DND-41 (cell line): ENCODE measurements at regions not wholly inside any gene's neighbourhood (a gene's known extent, or its start where the extent isn't known, plus 50 kb on each side); places are given as distances from the start of the nearest gene placed in this dataset.

Experiments used
- ATAC-seq: fragments of 200-7000 bp; cut with Tn5 transposase; 3 replicates; pipeline ENCODE4 v1.9.1; 2021; ENCODE audit warnings: low read depth; ENCODE audit not compliant: insufficient read depth
- DNase-seq: peaks from one replicate; pipeline ENCODE4 v3.0.0-alpha.2; 2020
- H2AFZ ChIP-seq: 2 replicates; pipeline ENCODE4 v1.6.0; 2012; ENCODE audit warnings: low read depth, low read length
- H3K27ac ChIP-seq: 2 replicates; pipeline ENCODE4 v1.5.1; 2012; ENCODE audit warnings: low read length, inconsistent platforms
- H3K27me3 ChIP-seq: fragments of 200-600 bp; sonication (generic); 2 replicates; pipeline ENCODE4 v1.6.0; 2012; ENCODE audit warnings: low read length, mild to moderate bottlenecking, inconsistent platforms; ENCODE audit not compliant: insufficient read depth, poor library complexity
- H3K36me3 ChIP-seq: 2 replicates; pipeline ENCODE4 v1.5.1; 2012; ENCODE audit warnings: low read length, inconsistent platforms; ENCODE audit not compliant: insufficient read depth
- H3K4me1 ChIP-seq: 2 replicates; pipeline ENCODE4 v1.5.1; 2012; ENCODE audit warnings: mild to moderate bottlenecking, low read length; ENCODE audit not compliant: insufficient read depth
- H3K4me2 ChIP-seq: 2 replicates; pipeline ENCODE4 v1.6.0; 2012; ENCODE audit warnings: mild to moderate bottlenecking, moderate library complexity, low read length, inconsistent platforms; ENCODE audit not compliant: insufficient read depth
- H3K4me3 ChIP-seq, 2 experiments: fragments of 200-600 bp in 1 of 2; shearing (Covaris generic) in 1 of 2; 2 replicates each; pipeline ENCODE4 v1.5.1; 2012 to 2016; ENCODE audit warnings: inconsistent platforms in 2 of 2, low read length in 2 of 2, mild to moderate bottlenecking in 2 of 2, low read depth in 1 of 2, moderate library complexity in 1 of 2
- H3K79me2 ChIP-seq: 2 replicates; pipeline ENCODE4 v1.6.0; 2012; ENCODE audit warnings: low read length, inconsistent platforms; ENCODE audit not compliant: insufficient read depth
- H3K9ac ChIP-seq: 2 replicates; pipeline ENCODE4 v1.6.0; 2012; ENCODE audit warnings: low read depth, mild to moderate bottlenecking, inconsistent platforms, low read length, moderate library complexity
- H3K9me3 ChIP-seq: 2 replicates; pipeline ENCODE4 v1.5.1; 2012; ENCODE audit warnings: low read length, moderate library complexity, mild to moderate bottlenecking, inconsistent platforms; ENCODE audit not compliant: insufficient read depth, severe bottlenecking
- H4K20me1 ChIP-seq: 2 replicates; pipeline ENCODE4 v1.6.0; 2012; ENCODE audit warnings: low read length; ENCODE audit not compliant: insufficient read depth
- EZH2 ChIP-seq: IDR thresholded peaks from 3 replicates; pipeline ENCODE4 v1.6.1; 2012; ENCODE audit warnings: borderline replicate concordance, low read depth, mild to moderate bottlenecking, moderate library complexity, low read length, inconsistent platforms; ENCODE audit not compliant: severe bottlenecking
- TF ChIP-seq, protein P1 (sequence below): IDR thresholded peaks from 2 replicates; pipeline ENCODE4 v1.5.1; 2012; ENCODE audit warnings: borderline replicate concordance, low read length, moderate library complexity, mild to moderate bottlenecking; ENCODE audit not compliant: poor library complexity, severe bottlenecking; ENCODE audit errors: extremely low read depth

DNA sequence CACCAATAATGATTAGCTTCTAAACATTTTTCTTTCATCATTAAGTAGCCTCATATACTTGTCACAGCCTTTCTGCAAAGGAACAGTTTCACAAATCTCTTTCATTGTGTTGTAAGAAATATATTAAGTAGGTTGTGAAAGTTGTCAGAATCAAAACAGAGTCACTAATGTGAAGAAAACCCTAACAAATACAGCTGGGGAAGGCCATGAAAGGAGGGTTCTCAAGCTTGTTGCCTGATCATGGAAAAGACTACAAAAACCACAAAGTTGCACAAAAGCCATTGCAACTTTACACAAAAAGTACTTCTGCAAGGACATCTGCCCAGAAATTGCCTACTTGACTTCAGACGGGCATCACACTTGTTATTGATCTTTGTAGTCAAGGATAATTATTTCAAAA, 216.1 kb downstream of the ALDH8A1 start:
- Histone ChIP-seq H3K36me3 (no peaks in the 10 kb centered on the region), H3K27ac (no peak overlapping the region), H3K4me1 (no peaks in the 10 kb centered on the region), H3K4me2 (no peak overlapping the region), H3K4me3 (no peak overlapping the region), H3K9ac (no peak overlapping the region), H3K9me3 (no peaks in the 10 kb centered on the region), H3K27me3 (peaks cover 15% of the 10 kb centered on the region), H3K79me2 (no peaks in the 10 kb centered on the region), H4K20me1 (no peaks in the 10 kb centered on the region), H2AFZ (no peak overlapping the region)
- TF ChIP-seq, protein P1, sequence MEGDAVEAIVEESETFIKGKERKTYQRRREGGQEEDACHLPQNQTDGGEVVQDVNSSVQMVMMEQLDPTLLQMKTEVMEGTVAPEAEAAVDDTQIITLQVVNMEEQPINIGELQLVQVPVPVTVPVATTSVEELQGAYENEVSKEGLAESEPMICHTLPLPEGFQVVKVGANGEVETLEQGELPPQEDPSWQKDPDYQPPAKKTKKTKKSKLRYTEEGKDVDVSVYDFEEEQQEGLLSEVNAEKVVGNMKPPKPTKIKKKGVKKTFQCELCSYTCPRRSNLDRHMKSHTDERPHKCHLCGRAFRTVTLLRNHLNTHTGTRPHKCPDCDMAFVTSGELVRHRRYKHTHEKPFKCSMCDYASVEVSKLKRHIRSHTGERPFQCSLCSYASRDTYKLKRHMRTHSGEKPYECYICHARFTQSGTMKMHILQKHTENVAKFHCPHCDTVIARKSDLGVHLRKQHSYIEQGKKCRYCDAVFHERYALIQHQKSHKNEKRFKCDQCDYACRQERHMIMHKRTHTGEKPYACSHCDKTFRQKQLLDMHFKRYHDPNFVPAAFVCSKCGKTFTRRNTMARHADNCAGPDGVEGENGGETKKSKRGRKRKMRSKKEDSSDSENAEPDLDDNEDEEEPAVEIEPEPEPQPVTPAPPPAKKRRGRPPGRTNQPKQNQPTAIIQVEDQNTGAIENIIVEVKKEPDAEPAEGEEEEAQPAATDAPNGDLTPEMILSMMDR: no peak
- no peak for TF ChIP-seq EZH2
- DNase-seq (no peak), ATAC-seq (no peak)

DNA sequence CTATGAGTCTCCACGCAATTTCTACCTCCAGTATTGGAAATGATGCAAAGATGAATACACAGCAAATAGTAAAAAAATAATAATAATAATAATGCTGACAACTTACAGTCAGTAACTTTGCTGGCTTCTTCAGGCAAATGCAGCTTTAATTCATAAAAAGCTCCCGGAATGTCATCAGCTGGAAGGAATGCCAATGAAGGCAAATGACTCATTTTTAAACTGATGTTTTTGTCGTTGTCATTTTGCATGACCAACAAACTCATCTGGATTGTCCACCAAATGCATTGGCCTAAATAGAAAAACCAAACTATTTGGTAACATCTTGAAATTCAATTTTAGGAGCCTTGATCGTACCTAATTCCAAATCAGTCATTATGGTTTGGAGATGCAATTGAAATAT, 217.1 kb downstream of the ALDH8A1 start:
- no peak for TF ChIP-seq EZH2
- H3K9ac ChIP-seq: no peak overlapping the region

DNA sequence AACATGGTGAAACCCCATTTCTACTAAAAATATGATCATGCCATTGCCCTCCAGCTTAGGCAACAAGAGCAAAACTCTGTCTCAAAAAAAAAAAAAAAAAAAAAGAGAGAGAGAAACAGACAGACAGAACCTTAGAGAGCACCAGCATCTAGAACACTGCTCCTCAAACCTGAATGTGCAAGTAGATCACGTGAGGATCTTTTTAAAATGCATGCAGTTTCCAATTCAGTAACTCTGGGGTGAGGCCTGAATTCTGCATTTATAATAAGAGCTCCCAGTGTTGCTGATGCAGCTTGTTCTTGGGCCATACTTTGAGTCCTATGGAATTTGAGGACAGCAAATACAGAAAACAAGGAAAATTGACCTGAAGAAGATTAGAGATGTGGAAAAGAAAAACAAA, 218.3 kb downstream of the ALDH8A1 start:
- Histone ChIP-seq H2AFZ (no peak overlapping the region), H3K4me1 (no peaks in the 10 kb centered on the region), H4K20me1 (no peaks in the 10 kb centered on the region), H3K79me2 (no peaks in the 10 kb centered on the region), H3K9me3 (no peaks in the 10 kb centered on the region), H3K9ac (no peak overlapping the region), H3K4me2 (no peak overlapping the region), H3K4me3 (no peak overlapping the region), H3K27ac (no peak overlapping the region), H3K36me3 (no peaks in the 10 kb centered on the region), H3K27me3 (peaks cover 11% of the 10 kb centered on the region)
- ATAC-seq (no peak), DNase-seq (no peak)
- no peak for TF ChIP-seq EZH2
- TF ChIP-seq, protein P1: no peak

More for the DNA sequence above, 217.1 kb downstream of the ALDH8A1 start:
- ATAC-seq: no peak
- DNase-seq: no peak
- Histone ChIP-seq H3K9me3 (no peaks in the 10 kb centered on the region), H3K27ac (no peak overlapping the region), H3K79me2 (no peaks in the 10 kb centered on the region), H3K4me3 (no peak overlapping the region), H3K36me3 (no peaks in the 10 kb centered on the region), H3K4me1 (no peaks in the 10 kb centered on the region), H2AFZ (no peak overlapping the region), H3K27me3 (peaks cover 11% of the 10 kb centered on the region), H4K20me1 (no peaks in the 10 kb centered on the region), H3K4me2 (no peak overlapping the region)

DNA sequence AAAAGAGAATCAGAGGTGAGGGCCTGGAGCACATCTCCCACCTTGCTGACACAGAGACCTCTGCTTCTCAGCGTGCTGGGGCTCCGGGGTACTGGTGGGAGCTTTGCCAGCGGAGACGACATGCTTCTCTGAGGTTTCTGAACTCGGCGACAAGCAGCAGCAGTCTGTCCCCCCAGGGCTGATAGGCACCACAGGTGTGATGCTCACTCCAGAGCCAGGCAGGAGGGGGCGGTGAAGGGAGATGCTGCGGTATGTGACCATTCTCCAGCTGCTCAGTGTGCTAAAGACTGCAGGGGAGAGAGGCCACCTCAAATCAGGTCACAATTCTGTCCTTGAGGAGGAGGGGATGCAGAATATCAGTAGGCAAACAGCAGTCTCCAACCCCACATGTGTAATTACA, 219.9 kb downstream of the ALDH8A1 start:
- no peaks in the 10 kb centered on the region for H3K36me3 ChIP-seq
- no peaks in the 10 kb centered on the region for H4K20me1 ChIP-seq
- DNase-seq (no peak), ATAC-seq (no peak)
- no peak overlapping the region for H3K27ac ChIP-seq
- H3K4me2 ChIP-seq: no peak overlapping the region
- H3K4me3 ChIP-seq: no peak overlapping the region
- H3K9ac ChIP-seq: no peak overlapping the region
- no peaks in the 10 kb centered on the region for H3K79me2 ChIP-seq
- H2AFZ ChIP-seq: no peak overlapping the region
- no peaks in the 10 kb centered on the region for H3K9me3 ChIP-seq
- H3K4me1 ChIP-seq: no peaks in the 10 kb centered on the region
- H3K27me3 ChIP-seq: peaks cover 5% of the 10 kb centered on the region
- TF ChIP-seq EZH2: no peak
- TF ChIP-seq, protein P1: no peak
